PFSK-1 (cell line): ENCODE measurements at regions not wholly inside any gene's neighbourhood (a gene's known extent, or its start where the extent isn't known, plus 50 kb on each side); places are given as distances from the start of the nearest gene placed in this dataset.

ENCODE experiments used
- POLR2AphosphoS5 ChIP-seq: IDR thresholded peaks from 2 replicates; pipeline ENCODE4 v1.6.1; 2012; ENCODE audit warnings: low read depth, mild to moderate bottlenecking, control low read depth, low read length, moderate library complexity
- SIN3A ChIP-seq: IDR thresholded peaks from 2 replicates; pipeline ENCODE4 v1.6.1; 2012; ENCODE audit warnings: mild to moderate bottlenecking, low read length, moderate library complexity, borderline replicate concordance; ENCODE audit not compliant: insufficient read depth

GRCh38 chr20:42003380-42003779 is 385.2 kb upstream of the CHD6 start:
- TF ChIP-seq POLR2AphosphoS5 (no peak), SIN3A (no peak)
